ENCODE measurements at regions not wholly inside any gene's neighbourhood (a gene's known extent, or its start where the extent isn't known, plus 50 kb on each side); places are given as distances from the start of the nearest gene placed in this dataset.
"Not testable (repeated sequence)": the region's sequence is repeated elsewhere in the genome, so short reads cannot be mapped to it uniquely, and the experiment has no call there.

DNA sequence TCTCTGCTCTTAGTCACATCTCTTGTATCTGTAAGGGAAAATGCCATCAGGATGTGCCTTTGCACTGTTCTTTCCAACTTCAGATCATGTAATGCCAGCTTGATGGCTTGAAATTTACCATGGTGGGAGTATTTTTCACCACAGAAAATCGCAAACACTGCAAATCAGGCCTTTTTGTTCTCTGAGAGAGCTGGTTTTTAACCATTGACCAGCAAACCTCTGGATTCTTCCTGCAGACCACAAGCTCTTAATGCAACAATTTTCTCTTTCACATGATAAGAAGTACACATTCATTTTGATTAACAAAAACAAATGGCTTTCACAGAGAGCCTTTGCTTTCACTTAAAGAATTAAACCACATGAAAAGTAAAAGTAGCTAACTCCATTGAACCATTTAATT, 145.4 kb upstream of the NEBL start:
- no peak for DNase-seq

DNA sequence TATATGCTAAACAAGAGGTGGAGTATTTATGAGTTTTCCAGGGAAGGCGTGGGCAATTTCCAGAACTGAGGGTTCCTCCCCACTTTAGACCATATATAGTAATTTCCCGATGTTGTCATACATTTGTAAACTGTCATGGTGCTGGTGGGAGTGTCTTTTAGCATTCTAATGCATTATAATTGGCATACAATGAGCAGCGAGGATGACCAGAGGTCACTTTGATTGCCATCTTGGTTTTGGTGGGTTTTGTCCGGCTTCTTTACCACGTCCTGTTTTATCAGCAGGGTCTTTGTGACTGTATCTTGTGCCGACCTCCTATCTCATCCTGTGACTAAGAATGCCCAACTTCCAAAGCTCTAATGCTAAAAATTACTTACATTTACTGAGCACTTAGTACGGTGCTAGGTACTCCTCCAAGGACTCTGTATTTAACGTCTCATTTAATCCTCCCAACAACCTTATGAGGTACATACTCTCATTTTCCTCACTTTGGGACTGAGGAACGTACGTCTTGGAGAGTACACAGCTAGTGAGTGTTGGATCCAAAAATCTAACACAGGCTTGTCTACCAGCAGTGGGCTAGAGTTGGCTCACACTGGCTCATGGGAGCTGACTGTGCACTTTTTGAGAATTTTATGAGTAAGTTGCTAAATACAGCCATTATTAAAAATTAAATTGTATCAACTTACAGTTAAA, 144.8 kb upstream of the NEBL start:
- DNase-seq: no peak

DNA sequence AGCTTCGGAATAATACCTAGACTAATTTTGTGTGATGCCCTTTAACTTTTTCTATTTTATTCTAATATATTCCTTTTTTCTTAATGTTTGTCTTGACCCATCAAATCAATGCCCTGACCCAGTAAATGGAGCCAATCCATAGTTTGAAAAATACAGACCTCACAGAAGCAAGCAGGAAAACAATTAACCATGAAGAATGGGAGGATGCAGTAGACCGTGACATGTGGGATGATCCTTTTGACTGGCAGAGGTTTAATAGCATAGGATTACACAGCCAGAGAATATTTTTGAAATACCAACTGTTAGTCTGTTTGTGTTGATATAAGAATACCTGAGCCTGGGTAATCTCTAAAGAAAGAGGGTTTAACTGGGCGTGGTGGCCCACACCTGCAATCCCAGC, 142.6 kb upstream of the NEBL start:
- DNase-seq: no peak

DNA sequence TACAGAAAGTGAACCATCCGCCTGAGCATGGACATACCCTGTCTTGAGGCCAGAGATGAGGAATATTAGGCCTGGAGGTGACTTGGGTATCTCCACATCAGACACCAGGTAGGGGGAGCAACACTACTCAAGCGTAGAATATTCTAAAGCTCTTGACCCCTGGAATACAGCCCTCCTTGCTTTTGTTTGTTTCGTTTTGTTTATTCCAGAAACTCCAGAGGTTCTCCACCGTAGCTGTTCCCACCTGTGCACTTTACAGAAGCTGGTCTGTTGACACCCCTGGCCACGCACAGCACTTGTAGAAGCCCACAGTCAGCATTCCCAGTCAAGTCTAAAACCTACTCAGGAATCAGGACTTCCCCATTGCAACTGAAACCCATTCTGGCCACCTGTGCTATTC, 139.6 kb upstream of the NEBL start:
- DNase-seq: no peak

DNA sequence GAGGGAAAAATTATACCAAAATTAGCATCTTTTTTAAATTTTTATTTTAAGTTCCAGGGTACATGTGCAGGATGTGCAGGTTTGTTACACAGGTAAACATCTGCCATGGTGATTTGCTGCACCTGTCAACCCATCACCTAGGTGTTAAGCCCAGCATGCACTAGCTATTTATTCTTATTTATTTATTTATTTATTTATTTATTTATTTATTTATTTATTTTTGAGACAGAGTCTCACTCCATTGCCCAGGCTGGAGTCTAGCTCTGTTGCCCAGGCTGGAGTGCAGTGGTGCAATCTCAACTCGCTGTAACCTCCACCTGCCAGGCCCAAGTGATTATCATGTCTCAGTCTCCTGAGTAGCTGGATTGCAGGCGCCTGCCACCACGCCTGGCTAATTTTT, 137.7 kb upstream of the NEBL start:
- DNase-seq: not testable (repeated sequence)

DNA sequence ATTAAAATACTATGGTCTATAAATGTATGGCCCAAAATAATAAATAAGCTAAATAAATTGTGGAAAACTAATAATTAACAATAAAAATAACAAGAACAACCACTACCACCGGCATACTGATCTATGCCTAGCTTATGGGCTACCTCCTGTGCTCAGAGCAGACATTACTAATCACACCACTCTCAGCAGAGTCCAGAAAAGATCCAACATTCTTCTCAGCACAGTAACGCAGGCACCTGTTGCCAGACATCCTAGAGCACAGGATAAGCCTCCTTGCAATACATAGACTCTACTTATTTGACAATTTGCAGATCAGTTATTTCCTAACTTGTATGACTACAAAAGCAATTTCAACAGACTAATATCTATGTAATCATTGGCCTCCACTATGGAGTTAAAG, 137.1 kb upstream of the NEBL start:
- DNase-seq: no peak

DNA sequence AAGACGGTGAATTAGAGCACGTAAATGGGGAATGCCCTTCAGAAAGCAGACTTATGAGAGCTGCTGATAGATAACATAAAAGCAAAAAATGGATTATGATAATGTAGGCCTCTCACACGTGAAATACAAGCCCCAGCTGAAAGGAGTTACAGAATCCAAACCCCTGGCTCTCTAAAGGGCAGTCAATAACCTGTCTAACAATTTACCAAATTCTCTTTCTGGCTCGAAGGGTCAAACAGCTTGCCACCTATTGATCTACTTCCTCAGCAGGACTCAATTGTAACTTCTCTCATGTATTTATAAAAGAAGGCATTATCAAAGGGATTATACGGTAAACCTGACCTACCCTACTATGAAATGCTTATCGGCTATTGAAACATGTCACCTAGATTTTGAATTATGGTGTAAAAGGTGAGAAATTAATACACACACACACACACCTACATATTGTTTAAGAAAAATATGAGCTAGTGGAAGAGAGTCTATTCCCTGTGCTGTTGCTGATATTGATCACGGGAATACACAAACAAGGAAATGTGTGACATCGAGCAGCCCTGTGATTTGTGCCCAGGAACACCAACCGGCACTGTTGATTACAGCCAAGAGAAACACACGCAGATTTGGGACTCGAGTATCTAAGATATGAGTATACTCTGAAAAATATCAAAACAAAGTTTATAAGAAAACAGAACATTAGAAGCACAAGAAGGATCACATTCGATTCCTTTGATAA, 135.6 kb upstream of the NEBL start:
- no peak for DNase-seq

DNA sequence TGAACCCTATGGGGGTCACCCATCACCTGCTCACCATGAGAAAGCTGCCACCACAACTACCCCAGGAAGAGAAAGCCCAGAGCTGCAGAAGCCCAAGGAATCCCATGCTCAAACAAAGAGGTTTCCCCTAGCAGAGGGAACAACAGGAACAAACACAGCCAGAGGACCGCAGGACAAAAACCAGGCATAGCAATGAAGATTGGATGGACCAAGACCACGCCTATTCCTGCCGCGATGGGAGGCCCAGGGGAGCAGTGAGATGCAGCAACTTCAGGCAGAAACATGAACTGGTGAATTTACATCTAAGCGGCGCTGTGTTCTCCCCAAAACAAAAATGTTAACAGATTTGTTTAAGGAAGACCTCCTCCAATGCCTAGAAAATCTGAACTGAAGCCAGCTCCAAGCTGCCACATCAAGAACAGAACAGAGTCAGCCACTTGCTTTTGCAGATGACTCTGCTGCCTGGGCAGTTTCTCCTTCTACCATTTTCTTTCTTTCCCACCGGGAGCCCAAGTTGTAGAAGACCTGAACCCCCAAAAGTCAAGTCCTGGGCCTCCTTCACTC, 134.2 kb upstream of the NEBL start:
- DNase-seq: no peak

DNA sequence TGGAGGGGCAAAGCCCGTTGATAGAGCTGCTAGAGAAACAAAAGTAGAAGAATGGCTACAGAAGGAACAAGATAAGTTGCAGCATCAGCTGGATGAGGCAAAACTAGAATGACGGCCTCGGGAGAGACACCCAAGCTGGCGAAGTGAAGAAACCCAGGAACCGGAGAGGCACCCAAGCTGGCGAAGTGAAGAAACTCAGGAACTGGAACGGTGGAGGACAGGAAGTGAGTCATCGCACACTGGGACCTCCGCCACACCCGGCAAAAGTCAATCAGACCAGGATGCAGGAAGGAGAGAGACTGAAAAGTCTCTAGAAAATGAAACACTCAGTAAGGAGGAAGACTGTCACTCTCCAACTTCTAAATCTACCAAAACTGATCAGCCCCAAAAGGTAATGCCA, 133.0 kb upstream of the NEBL start:
- DNase-seq: no peak

DNA sequence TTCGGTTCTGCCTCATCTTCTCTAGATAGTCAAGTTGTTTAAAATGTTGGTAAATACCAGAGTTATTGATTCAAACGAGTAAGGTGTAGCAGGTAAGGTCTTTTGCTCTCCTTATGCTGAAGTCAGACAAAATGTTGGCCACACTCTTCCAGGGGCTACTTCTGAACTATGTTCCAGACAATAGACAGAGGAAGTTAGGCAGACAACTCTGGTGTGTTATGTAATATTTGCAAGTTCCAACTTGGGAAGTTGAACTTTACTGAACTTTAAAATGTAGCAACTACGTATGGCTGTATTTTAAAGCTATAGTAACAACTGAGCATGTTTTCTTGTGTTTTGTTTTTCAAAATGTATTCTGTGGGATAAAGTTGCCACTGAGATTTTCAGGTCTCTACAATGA, 125.7 kb upstream of the NEBL start:
- no peak for DNase-seq

DNA sequence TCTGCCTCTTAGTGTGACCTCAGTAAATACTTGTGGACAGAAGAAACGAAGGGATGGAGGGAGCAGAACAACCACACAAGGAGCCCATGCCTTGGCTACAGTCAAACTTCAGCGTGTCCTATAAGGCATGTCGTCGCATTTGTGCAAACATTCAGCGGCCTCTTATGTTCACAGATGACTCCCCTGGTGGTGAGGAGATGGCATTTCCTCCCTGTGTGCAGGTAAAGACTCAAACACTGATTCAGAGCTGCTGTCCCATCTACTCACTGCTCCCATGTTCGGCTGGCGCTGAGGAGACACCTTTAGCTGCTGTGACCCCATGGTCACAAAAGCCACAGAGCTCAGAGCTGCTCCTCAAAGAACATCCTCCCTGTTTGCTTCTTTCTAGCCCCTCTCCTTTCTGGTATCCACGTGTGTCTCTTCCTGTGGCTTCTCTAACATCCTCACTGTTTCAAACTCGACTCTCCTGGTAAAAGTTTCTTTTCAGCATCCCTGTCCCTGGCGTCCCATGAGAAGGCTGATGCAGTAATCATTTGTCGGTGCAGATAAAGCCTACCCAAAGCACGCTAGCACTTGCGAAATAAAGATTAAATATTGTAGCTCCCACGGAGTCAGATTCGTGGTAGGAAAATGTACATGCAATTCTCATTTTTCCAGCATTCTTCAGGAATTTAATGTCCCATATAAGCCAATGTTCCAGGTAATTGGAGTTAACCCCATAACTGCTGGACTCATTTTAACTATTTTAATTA, 124.9 kb upstream of the NEBL start:
- DNase-seq: no peak

DNA sequence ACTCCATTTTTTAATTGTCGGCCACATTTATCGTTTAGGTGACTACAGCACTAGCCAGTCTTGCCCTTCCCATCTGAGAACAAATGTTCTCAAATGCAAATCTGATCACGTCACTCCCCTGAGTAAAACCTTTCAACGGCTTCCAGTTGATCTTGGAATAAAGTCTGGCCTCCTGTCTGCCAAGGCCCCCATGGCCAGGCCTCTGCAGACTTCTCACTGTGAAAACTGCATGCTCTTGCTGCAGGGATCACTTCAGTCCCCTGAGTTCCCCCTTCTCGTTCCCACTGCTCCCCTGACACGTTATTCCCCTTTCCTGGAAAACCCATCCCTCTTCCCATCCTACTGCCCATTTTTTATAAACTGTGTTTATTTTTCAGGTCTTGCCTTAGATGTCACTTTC, 124.1 kb upstream of the NEBL start:
- no peak for DNase-seq

DNA sequence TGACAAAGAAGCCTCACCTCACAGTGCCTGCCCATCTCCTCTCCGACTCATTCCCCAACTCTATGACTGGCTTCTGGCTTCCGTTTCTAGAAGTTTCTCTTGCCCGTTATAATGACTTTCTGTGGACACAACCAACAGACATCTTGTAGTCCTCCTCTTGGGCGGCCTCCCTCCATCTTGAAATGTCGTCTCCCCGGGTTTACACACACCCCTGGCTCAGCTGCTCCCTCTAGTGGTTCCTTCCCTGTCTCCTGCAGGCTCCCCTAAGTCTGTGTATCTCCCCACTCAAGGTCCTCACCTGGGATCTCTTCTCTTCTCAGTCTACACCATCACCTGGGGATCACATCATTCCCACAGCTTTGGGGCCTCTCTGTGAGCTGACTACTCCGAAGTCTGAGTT, 123.4 kb upstream of the NEBL start:
- DNase-seq: no peak

DNA sequence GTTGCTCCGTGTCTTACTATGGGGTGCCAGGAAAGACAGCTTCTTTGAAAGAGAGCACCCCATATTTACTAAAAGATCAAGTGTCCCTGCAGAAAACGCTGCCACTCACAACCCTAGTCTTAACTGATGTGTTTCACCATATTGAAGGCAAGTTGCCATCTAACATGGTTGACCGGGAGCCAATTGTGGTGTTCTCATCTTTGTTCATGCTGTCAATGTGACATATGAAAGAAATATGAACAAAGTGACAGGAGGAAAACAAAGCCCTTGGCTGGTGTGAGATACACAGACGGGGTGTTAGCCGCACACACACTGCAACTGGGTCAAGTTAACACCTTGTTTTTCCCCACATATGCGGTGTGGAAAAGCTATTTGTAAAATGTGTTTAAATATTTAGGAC, 122.3 kb upstream of the NEBL start:
- no peak for DNase-seq

DNA sequence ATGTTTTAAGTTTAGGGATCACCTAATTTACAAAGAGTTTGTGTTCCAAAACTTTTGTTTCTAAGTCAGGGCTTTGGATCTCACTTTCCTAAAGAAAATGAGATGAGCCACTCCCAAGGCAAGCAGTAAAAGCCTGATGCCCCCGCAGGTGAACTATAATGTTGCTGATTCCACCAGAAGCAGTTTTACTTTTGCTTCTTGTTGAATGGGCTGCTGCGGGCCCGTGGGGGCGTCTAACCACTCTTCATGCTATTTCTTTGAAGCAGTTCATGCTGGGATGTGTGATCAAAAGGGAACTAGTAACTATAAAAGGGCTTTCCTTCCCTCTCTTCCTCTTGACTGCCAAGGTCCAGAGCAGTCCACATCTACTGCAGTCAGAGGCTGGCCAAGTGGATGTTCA, 118.7 kb upstream of the NEBL start:
- DNase-seq: no peak

DNA sequence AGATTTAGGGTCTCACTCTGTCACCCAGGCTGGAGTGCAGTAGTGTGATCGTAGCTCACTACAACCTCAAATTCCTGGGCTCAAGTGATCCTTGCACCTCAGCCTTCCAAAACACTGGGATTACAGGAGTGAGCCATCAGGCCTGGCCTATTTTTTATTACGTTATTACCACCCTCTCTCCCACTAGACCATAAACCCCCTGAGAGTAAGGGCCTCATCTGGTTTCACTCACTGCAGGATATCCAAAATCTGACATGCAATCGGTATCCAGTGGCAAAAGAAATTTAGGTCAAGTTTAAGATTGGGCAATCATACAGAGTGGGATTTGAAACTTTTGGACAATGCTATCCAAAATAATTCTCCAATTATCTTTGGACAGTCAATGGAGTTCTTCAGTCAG, 117.0 kb upstream of the NEBL start:
- DNase-seq: no peak

DNA sequence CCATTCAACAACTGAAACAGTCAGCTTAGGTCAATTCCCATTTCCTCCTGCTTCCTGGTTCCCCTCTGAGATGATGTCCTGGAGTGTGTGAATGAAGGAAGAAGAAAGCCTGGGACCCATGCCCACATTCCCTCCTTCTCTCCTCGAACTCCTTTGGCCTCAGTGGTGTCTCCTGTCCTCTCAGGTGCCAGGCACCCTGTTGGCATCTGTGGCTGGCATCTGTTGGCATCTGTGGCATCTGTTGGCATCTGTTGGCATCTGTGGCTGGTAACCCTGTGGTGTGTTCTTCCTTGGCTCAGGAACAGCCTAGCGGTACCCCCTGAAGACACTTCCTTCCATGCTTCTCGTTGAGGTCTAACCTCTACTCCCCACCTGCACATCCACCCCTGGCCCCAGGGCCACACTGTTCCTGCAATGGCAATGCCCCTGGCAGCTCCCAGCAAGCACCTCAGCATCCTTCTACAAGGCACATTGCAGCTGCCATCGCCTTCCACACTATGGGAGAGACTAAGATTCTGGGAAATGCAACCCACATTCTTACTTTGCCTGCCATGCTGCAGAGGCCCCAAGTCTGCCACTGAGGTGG, 114.4 kb upstream of the NEBL start:
- DNase-seq: no peak

DNA sequence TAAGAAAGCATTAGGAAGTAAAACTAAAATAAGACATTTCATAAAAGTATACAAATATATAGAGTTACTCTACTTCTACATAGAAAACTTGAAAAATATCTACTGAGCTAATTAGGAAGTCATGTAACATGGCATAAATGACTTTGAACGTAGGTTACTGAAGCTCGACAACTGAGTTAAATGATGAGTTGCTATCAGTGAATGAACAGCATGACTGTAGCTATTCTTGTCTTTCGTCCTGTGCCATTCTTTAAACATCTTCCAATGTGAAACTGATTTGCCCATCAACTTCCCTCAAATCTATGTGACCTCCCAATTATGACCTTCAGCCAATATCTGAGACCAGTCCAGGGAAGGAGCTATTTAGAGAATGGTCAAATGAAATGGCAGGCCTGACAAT, 113.5 kb upstream of the NEBL start:
- no peak for DNase-seq

DNA sequence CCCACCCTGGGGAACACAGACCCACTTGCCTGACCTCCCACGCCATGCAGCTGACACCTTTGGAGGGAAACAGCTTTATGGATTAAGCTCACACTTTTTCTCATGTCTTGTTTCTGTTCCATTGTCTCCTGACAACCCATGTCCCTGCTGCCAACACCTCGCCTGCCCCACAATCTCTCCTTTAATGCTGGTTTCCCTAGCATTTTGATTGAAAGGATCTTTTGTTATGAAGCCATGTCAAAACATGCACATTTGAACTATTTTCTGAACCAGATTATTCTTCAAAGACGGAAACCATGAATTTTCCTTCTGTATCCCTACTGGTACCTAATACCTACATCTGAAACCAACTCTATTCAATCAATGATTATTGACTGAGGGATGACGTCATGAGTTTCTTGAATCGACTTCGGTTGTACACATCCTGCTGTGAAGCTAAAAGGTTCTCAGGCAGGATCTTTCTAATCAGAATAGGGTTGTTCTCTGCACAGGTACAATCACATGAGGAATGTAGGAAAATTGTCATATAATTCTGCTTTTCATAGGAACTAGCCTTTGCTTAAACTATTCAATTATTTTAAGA, 106.2 kb upstream of the NEBL start:
- DNase-seq: no peak

DNA sequence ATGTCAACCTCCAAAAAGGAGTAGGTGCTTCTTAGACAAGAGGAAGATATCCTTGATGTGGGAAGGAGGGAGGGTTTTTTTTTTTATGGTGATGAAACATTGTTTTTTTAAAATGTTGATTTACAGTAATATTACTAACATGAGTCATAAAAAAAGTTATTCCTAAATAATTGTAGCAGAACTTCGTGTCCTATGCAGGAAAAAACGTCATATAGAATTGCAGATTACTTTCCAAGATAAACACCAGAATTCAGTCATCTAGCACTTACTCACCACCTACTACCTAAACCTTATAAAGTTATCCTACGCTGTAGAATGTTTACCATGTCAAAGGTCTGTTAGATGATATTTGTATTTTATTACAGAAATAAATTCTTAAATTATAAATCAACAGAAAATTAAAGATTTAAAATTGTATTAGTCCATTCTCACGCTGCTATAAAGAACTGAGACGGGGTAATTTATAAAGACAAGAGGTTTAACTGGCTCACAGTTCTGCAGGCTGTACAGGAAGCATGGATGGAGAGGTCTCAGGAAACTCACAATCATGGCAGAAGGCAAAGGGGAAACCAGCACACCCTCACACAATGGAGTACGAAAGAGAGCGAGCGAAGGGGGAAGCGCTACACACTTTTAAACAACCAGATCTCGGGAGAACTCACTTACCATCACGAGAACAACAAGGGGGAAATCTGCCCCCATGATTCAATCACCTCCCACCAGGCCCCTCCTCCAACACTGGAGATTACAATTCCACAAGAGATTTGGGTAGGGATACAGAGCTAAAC, 105.2 kb upstream of the NEBL start:
- no peak for DNase-seq

DNA sequence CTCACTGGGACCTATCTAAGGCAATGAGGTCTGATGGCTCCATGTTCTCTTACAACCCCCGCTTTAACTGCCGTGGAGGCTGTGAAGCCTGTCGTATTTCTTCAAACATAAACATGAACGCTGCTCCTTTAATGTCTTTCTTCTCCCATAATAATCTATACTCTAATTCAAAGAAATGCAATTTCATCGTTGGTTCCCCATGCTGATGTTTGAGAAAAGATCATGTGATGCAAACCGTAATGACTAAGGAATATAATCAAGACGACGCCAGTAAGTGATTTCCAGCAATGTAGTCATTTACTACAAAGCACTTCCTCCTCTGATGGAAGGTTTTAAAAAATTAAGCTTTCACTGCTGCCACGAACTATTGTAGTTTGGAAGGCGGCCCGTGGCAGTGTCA, 102.6 kb upstream of the NEBL start:
- DNase-seq: no peak

DNA sequence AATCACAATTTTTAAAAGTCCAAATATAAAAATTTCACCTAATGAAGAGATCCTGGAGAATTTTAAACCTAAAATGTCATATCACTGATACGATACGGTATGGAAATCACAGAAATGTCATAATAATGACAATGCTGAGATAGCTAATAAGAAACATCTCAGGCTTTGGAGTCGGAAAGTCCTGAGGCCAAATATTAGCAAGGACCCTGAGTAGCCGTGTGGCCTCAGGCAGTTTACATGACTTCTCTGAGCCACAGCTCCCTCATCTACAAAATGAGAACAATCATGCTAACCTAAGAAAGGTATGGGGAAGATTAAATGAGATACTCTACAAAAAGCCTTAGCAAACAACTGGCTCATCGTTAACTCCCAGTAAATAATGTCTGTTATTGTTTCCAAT, 100.9 kb upstream of the NEBL start:
- no peak for DNase-seq

Measured in NCI-H1417 treated with DMSO at 0.1 percent for 48 hours (cell line).